ENCODE measurements at regions not wholly inside any gene's neighbourhood (a gene's known extent, or its start where the extent isn't known, plus 50 kb on each side); places are given as distances from the start of the nearest gene placed in this dataset.
"Not testable (repeated sequence)": the region's sequence is repeated elsewhere in the genome, so short reads cannot be mapped to it uniquely, and the experiment has no call there.

GRCh38 chr2:17373741-17374140, 144.5 kb downstream of the RAD51AP2 start:
- H3K4me3 ChIP-seq (ENCODE audit: low read depth, low read length) = no peak overlapping the region
- TF ChIP-seq CTCF (IDR thresholded peaks at IDR 0.05; ENCODE audit: borderline replicate concordance, insufficient read depth, low read depth, low read length) = no peak

GRCh38 chr2:17373041-17373440, 145.2 kb downstream of the RAD51AP2 start:
- H3K4me3 ChIP-seq (ENCODE audit: low read depth, low read length) = no peak overlapping the region
- no peak for TF ChIP-seq CTCF (IDR thresholded peaks at IDR 0.05; ENCODE audit: borderline replicate concordance, insufficient read depth, low read depth, low read length)

GRCh38 chr2:17363846-17364245, 154.4 kb downstream of the RAD51AP2 start:
- no peak for TF ChIP-seq CTCF (IDR thresholded peaks at IDR 0.05; ENCODE audit: borderline replicate concordance, insufficient read depth, low read depth, low read length)

GRCh38 chr2:17362956-17363355, 155.3 kb downstream of the RAD51AP2 start:
- TF ChIP-seq CTCF (IDR thresholded peaks at IDR 0.05; ENCODE audit: borderline replicate concordance, insufficient read depth, low read depth, low read length) = no peak
- H3K4me3 ChIP-seq (ENCODE audit: low read depth, low read length) = no peak overlapping the region

More at GRCh38 chr2:17363846-17364245, 154.4 kb downstream of the RAD51AP2 start:
- H3K4me3 ChIP-seq (ENCODE audit: low read depth, low read length) = no peak overlapping the region

- no peak for TF ChIP-seq CTCF (IDR thresholded peaks at IDR 0.05; ENCODE audit: borderline replicate concordance, insufficient read depth, low read depth, low read length)
Measured at GRCh38 chr2:17355608-17356329, 162.5 kb downstream of the RAD51AP2 start.

GRCh38 chr2:17353263-17353662, 165.0 kb downstream of the RAD51AP2 start:
- no peak overlapping the region for H3K4me3 ChIP-seq (ENCODE audit: low read depth, low read length)
- no peak for TF ChIP-seq CTCF (IDR thresholded peaks at IDR 0.05; ENCODE audit: borderline replicate concordance, insufficient read depth, low read depth, low read length)

More at GRCh38 chr2:17355608-17356329, 162.5 kb downstream of the RAD51AP2 start:
- H3K4me3 ChIP-seq (ENCODE audit: low read depth, low read length) = no peak overlapping the region

GRCh38 chr2:17342692-17343091, 175.5 kb downstream of the RAD51AP2 start:
- H3K4me3 ChIP-seq (ENCODE audit: low read depth, low read length) = not testable (repeated sequence)
